Inflammatory macrophage treated with lipopolysaccharide for 1 hour (primary cell): ENCODE measurements at regions not wholly inside any gene's neighbourhood (a gene's known extent, or its start where the extent isn't known, plus 50 kb on each side); places are given as distances from the start of the nearest gene placed in this dataset.
"Not testable (repeated sequence)": the region's sequence is repeated elsewhere in the genome, so short reads cannot be mapped to it uniquely, and the experiment has no call there.

Experiments
- DNase-seq, 2 donors: peaks; one replicate each; pipeline ENCODE4 v3.0.0-alpha.2; 2020 to 2022

DNA sequence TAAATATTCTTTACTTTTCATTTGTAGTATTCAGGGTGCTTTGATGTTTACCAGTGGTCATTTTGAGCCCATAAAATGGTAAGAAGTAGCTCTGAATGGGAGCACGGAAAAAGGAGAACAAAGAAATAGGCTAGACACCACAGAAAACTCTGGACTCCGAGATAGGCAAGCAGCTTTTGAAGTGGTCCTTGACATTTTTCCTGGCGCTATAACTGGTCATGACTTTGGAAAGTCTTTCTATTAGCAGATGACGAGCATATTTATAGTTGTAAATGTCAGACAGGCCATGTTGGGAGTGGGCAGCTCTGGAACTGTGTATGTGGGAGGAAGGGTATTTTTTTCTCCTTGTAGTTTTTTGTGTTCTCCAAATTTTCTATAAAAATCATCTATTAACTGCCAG, 126.1 kb upstream of the POC5 start:
- DNase-seq = no peak

DNA sequence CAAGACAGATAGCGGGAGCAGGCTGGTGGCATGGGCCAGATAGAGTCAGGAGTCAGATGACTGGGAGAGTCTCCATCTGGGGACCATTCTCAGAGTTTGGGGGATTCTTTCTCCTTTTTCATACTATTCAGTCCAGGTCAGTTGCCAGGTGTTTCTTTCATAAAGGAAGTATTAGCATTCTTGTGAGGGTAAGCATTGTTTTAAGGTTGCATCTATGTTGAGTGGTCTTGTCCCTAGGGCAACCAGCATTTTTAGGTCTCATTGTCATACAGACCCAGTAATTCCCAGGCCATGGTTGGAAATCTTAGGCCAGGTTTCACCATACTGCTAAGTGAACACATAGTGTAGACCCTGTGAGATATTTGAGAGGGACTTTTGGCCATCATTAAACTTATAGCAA, 122.3 kb upstream of the POC5 start:
- DNase-seq = no peak

DNA sequence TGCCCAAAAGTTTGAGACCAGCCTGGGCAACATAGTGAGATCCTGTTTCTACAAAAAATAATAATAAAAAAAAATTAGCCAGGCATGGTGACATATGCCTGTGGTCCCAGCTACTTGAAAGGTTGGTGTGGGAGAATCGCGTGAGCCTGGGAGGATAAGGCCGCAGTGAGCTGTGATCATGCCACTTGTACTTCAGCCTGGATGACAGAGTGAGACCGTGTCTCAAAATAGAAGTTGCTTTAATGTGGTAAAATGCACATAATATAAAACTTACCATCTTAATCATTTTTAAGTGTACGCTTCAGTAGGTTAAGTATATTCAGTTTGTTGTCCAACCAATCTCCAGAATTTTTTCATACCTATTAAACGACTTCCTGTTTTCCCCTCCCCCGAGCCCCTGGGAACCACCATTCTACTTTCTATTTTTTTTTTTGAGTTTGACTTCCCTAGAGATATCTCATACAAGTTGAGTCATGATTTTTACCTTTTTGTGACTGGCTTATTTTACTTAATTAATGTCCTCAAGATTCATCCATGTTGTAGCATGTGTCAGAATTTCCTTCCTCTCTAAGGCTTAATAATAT, 120.1 kb upstream of the POC5 start:
- DNase-seq = no peak

DNA sequence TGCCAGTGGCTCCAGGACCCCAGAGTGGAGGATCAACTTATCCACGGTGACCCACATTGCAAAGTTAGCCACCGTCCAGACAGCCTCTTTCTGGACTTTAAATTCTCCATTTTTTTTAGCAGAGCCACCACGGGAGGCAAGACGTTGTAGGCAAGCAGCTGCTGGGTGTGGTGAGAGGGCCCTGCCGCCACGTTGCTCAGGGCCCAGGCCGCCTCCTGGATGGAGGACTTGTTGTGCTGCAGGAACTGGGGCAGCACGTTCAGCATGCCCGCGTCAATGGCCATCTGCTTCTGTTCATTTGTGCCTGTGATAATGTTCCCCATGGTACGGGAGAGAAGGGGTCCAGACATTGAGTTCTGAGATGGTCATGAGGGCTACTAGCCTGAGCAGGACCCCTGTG, 114.3 kb upstream of the POC5 start:
- DNase-seq = no peak

DNA sequence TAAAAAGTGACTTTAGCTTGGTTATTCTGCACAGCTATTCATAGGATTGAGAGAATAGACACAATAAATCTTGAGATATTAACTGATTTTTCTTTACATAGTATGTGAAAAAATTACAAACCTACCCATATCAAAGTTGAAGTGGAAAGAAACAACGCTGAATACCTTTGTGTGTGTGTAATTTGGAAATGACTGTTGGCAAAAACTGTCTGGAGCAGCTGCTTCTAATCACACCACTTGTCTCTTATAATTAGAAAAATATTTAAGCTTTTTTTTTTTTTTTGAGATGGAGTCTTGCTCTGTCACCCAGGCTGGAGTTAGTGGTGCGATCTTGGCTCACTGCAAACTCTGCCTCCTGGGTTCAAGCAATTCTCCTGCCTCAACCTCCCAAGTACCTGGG, 110.8 kb upstream of the POC5 start:
- DNase-seq = no peak

DNA sequence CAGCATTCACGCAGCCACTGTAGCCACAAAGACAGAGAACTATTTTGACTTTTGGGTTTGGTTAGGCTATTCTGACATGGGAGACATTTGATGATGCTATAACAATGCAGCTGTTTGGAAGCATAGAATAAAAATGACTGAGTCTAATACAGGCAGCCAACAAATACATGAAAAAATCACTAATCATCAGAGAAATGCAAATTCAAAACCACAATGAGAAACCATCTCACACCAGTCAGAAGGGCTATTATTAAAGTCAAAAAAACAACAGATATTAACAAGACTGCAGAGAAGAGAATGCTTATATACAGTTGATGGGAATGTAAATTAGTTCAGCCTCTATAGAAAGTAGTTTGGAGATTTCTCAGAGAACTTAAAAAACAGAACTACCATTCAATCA, 107.1 kb upstream of the POC5 start:
- DNase-seq = no peak

DNA sequence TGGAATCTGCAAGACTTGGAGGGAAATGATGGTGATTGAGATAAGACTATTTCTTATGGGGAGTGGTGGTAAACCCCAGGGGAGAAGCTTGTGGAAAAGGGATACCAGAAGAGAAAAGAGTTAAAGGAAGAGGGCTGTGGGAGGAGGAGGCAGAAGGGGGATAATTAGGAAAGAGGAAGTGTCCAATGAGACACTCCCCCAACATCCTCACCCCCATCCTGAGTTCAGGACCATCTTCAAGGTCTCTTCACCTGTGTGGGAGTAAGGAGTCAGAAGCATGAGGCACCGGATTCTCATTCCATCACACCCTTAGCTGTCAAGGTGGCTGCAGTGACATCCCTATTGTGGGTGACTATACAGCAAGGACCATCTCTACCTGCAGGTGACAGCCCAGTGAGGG, 106.6 kb upstream of the POC5 start:
- DNase-seq = no peak

DNA sequence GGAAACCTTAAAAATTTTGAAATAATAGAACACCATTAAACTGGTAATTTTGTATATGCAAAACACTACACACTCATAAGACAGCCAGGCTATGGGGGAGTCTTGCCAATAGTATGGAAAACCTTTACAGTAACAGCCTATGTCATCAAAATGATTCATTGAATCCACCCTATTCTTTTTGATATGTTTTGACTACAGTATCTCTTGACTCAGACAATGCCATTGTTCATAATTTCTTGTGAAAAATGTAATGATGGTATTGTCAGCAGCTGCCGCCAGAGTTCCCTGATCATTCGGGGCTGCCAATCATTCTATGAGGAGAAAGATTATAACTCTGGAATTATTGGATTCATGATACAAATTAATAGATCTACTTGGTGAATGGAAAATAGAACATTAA, 101.4 kb upstream of the POC5 start:
- no peak for DNase-seq

DNA sequence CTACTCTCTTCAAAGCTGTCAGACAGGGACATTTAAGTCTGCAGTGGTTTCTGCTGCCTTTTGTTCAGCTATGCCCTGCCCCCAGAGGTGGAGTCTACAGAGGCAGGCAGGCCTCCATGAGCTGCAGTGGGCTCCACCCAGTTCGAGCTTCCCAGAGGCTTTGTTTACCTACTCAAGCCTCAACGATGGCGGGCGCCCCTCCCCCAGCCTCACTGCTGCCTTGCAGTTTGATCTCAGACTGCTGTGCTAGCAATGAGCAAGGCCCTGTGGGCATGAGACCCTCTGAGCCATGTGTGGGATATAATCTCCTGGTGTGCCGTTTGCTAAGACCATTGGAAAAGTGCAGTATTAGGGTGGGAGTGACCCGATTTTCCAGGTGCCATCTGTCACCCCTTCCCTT, 82.5 kb upstream of the POC5 start:
- not testable (repeated sequence) for DNase-seq

DNA sequence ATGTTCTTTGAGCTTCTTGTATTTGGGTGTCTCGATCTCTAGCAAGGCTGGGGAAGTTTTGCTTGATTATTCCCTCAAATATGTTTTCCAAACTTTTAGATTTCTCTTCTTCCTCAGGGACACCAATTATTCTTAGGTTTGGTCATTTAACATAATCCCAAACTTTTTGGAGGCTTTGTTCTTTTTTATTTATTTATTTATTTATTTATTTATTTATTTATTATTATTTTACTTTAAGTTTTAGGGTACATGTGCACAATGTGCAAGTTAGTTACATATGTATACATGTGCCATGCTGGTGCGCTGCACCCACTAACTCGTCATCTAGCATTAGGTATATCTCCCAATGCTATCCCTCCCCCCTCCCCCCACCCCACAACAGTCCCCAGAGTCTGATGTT, 52.1 kb upstream of the POC5 start:
- DNase-seq = not testable (repeated sequence)
